ENCODE measurements at regions not wholly inside any gene's neighbourhood (a gene's known extent, or its start where the extent isn't known, plus 50 kb on each side); places are given as distances from the start of the nearest gene placed in this dataset.

GRCh38 chr5:158303275-158303674 lies 444.3 kb upstream of the CLINT1 start:
- TF ChIP-seq CTCF (conservative IDR thresholded peaks at IDR 0.05; ENCODE audit: low read length) (no peak), EZH2phosphoT487 (IDR thresholded peaks at IDR 0.05; ENCODE audit: borderline replicate concordance, low read depth, low read length) (no peak)
